GM20431 (cell line): ENCODE measurements at regions not wholly inside any gene's neighbourhood (a gene's known extent, or its start where the extent isn't known, plus 50 kb on each side); places are given as distances from the start of the nearest gene placed in this dataset.

Source experiments
- in situ Hi-C: fragments of 300-500 bp; cut with MseI, MboI; formaldehyde crosslinking; loops from one replicate; pipeline ENCODE4 v1.15.0; 2020; ENCODE audit warnings: low sequenced_read_pairs; ENCODE audit not compliant: unreplicated experiment

GRCh38 chr14:51439896-51440295 is 199.8 kb downstream of the TMX1 start:
- in situ Hi-C loops: no loop called here

- in situ Hi-C loops: no loop called here
Observed at GRCh38 chr14:51441001-51441400, 201.0 kb downstream of the TMX1 start.

DNA sequence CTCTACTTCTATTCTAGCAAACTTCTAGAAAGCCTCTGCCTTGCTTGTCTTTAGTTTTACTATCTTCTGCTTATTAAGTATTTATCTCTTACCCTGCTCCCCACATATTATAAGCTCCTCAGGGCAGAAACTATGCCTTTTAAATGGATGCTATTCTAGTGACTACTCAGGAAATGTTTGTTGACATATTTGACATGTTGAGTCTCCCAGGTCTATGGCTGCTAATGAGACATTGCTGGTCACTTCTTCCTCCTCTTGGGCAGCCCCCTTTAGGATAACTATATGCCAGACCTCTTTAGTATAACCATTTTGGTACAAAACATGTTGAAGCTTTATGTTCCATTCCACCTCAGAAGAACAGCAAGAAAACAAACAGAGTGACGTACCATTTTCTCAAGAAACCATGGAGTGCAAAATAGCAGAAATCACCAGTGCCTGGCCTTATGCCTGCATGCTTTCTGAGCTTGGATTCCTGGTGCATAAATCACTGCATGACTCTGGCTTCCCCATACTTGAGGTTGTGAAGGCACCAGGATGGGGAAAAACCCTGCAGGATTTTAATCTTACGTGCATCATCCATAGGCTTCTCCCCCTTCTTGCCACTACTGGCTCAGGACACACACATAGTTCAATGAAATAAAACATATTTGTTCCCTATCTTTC is 202.6 kb downstream of the TMX1 start:
- in situ Hi-C loops: no loop called here

DNA sequence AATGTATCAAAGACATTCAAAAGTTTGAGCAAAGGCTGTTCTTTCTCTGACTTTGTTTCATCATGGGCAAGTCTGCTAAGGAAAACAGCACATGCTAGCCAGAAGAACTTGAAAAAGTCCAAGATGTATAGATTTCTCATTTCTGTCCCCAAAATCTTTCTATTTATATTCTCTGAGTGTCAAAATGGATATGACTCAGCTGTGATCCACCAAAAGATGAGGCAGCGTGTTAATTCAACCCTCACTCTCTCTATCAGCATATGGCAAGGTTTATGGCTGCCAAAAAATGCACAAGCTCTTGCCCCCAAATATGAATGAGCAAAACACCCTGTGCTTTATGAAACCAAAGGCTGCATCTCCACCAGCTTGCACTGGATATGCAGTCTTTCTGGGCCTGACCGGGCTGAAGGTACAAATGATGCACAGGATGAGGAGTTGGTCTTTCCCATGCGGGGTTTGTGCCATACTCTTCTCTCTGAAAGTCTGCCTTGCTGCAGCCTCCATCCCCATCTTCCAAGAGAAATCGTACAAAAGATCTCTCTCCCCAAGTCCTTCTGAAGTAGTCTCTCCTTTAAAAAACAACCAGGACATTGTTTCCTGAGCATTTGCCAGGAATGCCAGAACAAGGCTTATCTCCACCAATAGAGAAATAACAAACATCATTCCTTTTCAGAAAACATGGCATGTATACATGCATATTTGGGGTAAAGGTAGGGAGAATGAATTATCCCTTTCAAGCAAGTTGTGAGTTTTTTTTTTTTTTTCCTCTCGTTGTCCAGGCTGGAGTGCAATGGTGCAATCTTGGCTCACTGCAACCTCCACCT is 203.4 kb downstream of the TMX1 start:
- in situ Hi-C loops: no loop called here

GRCh38 chr14:51444353-51445000 is 204.4 kb downstream of the TMX1 start:
- in situ Hi-C loops: no loop called here

GRCh38 chr14:51445001-51445390 is 204.9 kb downstream of the TMX1 start:
- in situ Hi-C loops: no loop called here

GRCh38 chr14:51446771-51447170 is 204.9 kb upstream of the FRMD6 start:
- in situ Hi-C loops: no loop called here

DNA sequence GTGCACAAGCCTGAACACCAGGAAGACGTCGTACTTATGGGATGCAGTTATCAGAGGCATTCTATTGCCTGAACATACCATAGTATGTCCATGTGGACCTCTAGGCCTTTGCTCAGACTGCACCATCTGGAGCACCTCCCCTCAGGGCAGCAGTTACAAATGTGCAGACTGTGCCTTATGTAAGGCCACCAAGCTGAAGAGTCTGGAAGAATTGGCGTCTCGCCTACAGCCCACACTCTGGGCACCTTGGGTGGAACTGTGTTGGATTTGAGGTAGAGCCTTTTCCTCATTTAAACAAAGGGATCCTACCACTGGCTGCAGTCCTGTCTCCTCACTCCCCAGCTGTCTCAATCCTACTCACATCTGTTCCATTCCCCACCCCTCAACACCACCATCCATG is 204.3 kb upstream of the FRMD6 start:
- in situ Hi-C loops: no loop called here

DNA sequence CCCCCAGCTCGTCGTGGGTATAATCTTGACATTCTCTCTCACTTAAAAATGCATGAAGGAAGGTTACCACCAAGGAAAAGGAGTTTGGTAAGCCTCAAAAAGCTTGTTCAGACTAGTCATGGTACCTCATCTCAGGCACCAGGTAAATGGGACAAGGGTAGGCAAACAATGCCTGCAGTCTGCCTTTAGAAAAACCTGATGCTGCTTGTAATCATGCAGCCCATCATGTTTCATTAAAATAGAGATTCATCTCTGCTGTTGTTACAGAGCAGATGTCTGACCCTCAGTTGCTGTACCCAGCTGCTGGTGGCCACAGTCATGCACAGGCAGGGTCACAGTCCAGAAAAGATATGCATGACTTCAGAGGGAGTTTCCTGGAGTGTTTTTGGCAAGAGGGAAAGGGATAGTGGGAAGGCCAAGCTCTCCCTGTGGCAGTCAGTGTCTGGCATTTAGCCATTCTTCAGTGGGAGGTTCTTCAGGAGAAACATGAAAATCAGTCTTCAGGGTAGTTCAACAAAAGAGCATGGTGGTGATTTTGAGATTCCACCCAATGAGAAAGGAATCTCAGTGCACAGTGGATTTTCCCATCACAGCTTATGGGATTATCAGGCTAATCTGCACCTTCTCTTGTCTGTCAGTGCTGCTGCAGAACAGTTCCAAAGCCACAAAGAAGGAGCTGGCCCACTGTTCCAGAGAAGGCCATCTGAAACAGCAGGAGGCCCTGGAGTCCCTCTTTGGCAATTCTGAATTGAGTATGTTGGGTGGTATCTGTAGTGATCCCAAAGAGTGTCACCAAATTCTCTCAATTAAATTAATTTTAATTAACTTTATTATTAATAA is 202.7 kb upstream of the FRMD6 start:
- in situ Hi-C loops: no loop called here

DNA sequence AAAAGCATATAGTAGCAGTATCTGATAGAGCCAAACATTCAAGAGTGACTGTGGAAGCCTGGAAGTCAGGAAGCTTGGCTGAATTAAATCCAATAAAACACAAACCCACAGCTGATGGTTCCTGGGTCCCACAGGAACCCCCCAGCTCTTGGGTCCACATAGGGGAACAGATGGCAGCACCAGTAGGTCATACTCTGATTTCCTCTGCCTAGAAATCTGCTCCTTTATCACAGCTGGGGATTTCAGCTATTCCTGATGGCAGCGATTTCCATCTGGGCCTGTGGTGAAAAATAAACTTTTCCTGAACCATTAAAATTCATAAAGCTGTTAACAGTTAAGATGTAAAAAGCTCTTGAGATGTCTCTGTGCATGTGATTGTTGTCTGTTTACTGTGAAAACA is 202.0 kb upstream of the FRMD6 start:
- in situ Hi-C loops: no loop called here

- in situ Hi-C loops: no loop called here
Observed at GRCh38 chr14:51451561-51451960, 200.1 kb upstream of the FRMD6 start.

GRCh38 chr14:51453869-51454268 is 197.8 kb upstream of the FRMD6 start:
- in situ Hi-C loops: no loop called here

DNA sequence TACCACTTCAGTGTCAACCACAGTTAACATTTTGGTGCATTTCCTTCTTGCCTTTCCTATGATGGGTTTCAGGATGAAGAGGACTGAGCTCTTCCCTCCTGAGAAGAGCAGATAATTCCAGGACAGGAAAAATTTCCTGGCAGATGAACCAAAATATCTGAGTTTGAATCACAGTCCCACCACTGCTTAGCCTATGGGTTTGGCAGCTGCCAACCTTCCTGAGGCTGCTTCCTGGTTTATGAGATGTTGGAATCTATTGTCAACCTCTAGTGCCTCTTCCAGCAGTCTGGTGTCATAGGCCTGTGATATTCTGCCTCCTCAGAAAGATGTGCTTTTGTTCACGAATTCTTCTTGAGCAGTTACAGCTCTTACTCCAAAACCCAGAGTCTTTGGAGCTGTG is 197.4 kb upstream of the FRMD6 start:
- in situ Hi-C loops: no loop called here

DNA sequence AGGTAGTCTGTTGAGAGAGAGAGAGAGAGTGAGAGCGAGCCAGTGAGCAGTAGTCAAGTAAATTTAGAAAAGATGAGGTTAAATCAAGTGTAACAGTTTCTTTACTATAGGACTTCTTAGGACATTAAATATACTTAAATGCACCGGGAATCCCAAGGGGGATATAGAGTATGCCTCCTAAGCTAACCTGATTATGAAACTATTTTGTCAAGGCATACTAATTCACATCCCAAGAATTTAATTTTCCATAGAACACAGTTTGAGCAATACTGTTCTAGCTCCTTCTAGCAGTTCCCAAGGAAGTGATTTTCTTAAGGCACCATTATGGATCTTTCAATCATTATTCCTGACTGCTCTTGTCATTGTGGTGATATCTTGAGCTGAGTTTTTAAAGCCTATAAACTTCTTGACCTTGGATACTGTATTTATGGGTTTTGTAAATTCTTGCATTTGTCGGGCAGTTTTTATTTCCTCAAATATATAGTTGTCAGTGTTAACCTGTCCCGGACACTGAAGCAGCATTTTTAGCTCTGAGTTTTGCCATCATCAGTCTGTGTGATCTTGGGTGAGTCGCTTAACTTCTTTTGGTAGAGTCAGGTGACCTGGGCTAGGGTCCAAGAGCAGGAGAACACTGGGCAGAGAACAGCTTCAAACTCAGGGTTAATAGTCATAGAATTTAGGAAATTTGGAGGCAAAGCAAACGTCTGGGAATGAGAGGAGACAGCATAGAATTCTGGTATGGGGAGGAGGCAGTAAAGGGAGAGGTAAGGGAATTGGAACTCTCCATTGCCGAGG is 196.5 kb upstream of the FRMD6 start:
- in situ Hi-C loops: no loop called here

GRCh38 chr14:51457843-51458562 is 193.7 kb upstream of the FRMD6 start:
- in situ Hi-C loops: no loop called here

DNA sequence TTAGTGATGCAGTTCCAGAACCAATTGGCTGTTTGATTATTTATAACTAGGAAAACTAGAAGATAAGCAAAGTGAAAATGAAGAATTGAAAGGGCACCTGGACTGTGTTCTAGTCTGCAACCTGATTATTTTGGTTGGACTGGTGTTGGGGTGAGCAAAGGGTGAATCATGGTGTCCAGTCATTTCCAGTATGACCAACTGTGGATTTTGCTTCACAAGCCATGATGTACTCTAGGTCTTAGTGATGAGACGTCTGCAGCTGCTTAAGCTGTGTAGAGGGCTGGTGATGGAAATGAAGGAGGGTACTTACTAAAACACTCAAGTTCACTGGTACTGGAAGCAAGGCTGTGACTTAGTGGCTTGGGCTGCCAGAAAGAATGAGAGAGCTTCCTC is 193.2 kb upstream of the FRMD6 start:
- in situ Hi-C loops: no loop called here

GRCh38 chr14:51460011-51460410 is 191.7 kb upstream of the FRMD6 start:
- in situ Hi-C loops: no loop called here

DNA sequence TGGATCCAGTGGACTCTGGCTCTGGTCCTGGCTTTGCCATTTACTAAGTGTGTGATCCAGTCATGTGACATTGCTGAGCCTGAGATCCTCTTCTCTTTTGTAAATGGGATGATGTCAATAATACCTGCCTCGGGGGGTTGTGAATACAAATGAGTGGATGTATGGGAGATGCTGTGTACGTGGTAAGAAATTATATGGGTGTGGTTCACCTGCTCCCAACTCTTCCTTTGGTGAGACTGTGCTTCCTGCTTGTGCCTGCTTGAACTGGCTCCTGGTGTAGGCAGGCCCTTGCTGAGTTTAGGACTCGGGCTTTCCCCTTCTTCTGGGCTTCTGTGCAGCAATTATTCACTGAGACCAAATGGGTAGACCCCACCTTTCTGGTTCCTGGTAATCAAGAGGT is 189.5 kb upstream of the FRMD6 start:
- in situ Hi-C loops: no loop called here

DNA sequence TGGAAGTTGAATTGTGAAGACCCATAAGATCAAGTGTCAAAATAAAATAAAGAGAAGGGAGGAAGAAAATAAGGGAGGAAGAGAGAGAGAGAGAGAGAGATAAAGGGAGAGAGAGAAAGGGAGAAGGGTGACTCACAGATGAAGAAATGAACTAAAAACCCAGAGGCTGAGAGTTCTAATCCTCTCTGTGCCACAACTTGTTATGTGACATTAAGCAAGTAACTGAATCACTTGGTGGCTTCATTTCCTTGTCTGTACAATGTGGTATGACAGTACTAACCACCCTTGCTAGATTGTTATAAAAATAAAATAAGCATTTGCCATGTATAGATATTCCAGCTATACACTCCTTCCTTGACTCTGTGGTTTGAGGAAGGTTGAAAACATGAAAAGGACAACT is 189.0 kb upstream of the FRMD6 start:
- in situ Hi-C loops: no loop called here
